ENCODE measurements at regions not wholly inside any gene's neighbourhood (a gene's known extent, or its start where the extent isn't known, plus 50 kb on each side); places are given as distances from the start of the nearest gene placed in this dataset.

GRCh38 chr11:115085461-115086210, 407.3 kb downstream of the NXPE2 start:
- no peak for DNase-seq

DNA sequence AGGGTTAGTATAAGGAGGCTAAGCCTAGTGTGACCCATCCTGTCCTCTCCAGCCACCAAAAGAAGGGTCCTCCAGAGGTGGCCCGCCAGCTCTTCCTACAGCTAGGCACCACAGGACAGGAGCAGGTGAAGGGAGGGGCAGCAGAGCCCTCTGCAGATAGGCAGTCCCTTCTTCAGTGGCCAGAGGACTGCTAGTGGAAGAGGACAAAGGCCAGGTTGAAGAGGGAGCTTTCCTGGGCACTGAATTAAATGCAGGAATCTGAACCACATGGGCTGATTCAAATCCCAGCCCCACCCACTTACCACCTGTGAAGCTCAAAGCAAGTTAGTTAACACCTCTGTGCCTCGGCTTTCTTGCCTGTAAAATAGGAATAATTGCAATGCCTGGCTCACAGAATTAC, 409.5 kb downstream of the NXPE2 start:
- no peak for DNase-seq

DNA sequence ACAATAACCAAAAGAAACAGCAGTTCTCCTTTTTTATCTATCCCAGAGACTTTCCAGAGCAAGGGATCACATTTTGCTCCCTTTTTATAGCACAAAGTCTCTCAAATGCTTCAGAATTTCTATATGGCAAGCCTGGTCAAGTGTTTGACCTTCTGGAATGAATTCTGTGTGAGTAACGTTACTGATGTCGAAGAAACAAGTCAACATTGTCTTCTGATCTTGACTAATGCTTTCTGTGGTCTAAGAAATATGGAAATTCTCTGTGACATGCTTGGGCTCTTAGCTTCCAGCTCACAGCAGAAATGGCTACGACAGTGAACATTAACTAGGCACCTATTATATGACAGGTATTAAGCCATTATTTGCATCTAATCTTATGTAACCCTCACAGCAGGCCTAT, 411.7 kb downstream of the CADM1 start:
- DNase-seq: no peak

GRCh38 chr11:115097796-115098408, 406.3 kb downstream of the CADM1 start:
- DNase-seq: peak; percentile 73

DNA sequence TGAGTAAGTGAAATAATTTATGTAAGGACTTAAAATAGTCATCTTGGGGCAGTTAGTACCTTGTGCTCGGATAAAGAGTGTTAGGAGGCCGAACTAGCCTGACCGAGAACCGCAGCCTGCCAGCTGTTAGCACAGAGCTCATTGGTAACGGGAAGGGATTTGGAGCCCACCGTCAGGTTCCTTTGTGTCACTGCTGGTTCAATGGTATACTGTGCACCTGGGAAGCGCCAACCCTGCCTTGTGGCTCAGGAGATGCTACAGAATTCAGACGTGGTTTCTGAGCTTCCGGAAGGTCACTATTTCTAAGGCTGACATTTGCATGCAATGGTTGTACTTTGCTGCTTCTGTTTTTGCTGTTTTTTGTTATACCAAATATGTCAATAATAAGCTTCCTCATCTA, 403.5 kb downstream of the CADM1 start:
- no peak for DNase-seq

DNA sequence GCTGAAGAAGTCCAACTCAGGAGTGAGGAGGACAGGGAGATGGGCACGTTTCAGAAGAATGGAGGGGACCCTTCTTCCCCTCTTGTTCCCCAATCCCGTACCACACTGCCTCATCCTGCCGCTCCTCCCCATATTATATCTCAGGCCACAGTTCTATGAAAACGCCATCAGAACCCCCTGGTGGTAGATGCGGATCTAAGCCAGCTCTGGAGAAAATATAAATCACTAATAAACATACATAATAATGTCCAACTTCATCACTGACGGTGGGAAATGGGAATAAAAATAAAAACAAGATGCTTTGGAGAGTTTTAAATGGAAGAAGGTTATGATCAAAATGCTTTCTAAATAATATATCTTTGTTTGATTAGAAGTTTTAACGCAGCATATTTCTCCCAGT, 400.3 kb downstream of the CADM1 start:
- DNase-seq: no peak

- no peak for DNase-seq
Measured at GRCh38 chr11:115104851-115105453, 399.3 kb downstream of the CADM1 start.

DNA sequence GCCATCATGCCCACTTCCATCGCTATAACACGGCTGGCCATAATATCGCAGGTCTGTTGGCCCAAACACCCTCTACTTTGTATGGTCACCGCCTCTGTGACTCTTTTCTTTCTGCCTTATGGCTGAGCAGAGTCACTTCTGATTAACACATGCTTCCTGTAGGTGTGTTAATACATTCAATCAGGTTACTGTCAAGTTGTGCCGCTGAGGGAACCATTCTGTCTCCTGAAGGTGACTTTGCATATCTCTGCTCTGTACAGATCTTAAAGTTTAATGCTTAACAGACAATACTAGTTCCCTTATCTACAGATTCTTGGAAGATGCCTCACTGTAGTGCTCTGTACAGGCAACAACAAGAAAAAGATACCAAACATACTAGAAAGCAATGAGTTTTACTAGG, 393.1 kb downstream of the CADM1 start:
- no peak for DNase-seq

- DNase-seq: no peak
Measured at GRCh38 chr11:115112754-115113153, 391.5 kb downstream of the CADM1 start.

DNA sequence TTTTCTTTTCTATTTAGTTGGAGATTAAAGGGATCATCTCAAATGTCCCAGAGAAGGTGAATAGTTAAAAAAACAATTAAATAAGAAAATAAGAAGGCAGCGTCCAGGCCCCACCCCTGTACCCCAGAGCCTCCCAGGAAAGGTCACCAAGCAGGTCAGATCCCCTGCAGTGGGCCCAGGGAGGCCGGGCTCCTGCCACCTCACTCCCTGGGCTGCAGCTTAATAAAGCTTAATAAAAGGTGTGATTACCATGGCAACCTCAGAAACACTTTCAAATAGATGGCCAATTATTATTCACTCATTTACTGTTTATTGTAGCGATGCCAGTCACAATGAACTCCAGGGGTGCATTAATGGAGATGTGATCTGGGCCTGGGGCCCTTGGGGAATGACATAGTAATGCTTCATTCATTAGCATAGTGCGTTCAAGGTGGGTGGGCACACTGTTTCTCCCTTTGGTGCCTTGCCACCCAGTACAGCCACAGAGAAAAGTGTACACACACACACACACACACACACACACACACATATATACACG, 386.2 kb downstream of the CADM1 start:
- DNase-seq: no peak

DNA sequence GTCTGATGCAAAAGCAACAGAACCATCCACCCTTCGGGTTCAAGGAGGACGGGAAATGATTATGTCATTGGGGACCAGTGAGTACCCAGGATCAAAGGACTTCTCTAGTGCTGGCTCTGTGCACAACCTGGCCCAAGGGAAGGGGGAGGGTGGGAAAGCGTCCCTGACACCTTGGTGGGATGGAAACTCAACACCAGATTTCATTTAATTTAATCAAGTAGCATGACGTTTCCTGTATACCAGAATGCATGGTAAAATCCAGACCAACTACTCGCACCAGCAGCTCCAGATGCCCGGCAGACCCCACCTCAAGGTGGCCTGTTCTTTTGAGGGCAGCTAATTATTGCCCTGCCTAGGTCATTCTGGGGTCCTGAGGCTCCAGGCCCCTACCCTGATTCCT, 385.1 kb downstream of the CADM1 start:
- DNase-seq: no peak

Data from NCI-H1436 (cell line).